T-cell (primary cell): ENCODE measurements at regions not wholly inside any gene's neighbourhood (a gene's known extent, or its start where the extent isn't known, plus 50 kb on each side); places are given as distances from the start of the nearest gene placed in this dataset.

Source experiments
- ATAC-seq, 4 experiments: fragments of 200-7000 bp in 3 of 4; fragments of 150-1000 bp in 1 of 4; cut with Tn5 transposase; replicated peaks in 1 of 4; 1 replicate in 3 of 4; 2 replicates in 1 of 4; pipeline ENCODE4 v1.10.0; 2021; ENCODE audit warnings: moderate library complexity in 3 of 4, mild to moderate bottlenecking in 2 of 4, moderate number of reproducible peaks in 1 of 4
- CTCF ChIA-PET, 2 donors: fragments of 300-600 bp; sonication (Branson Sonifier 250); formaldehyde crosslinking; loops; one replicate each; lab custom pipeline; 2022; ENCODE audit warnings: antibody characterized with exemption in 2 of 2; lab: Charles Lee
- POLR2A ChIA-PET, 2 donors: fragments of 300-600 bp; sonication (Branson Sonifier 250); formaldehyde crosslinking; loops; one replicate each; lab custom pipeline; 2022; ENCODE audit warnings: antibody characterized with exemption in 2 of 2; lab: Charles Lee
- DNase-seq, 35 experiments: peaks; one replicate each; pipeline versions ENCODE4 v3.0.0 to v3.0.0-alpha.2; 2013 to 2023
- H3K27ac ChIP-seq: one replicate; pipeline ENCODE4 v1.5.1; 2013; ENCODE audit warnings: low read length
- H3K27me3 ChIP-seq, 2 experiments: replicated peaks in 1 of 2; 1 replicate in 1 of 2; 2 replicates in 1 of 2; pipeline versions ENCODE4 v1.6.1 to v1.7.0; 2013; ENCODE audit warnings: low read length in 1 of 2, mixed read lengths in 1 of 2; ENCODE audit not compliant: control insufficient read depth in 2 of 2, insufficient read depth in 2 of 2; ENCODE audit errors: extremely low read depth in 1 of 2
- H3K36me3 ChIP-seq, 2 donors: 1 replicate in 1 of 2; 2 replicates in 1 of 2; pipeline versions ENCODE4 v1.6.1 to v1.7.0; 2013; ENCODE audit warnings: low read length in 1 of 2; ENCODE audit not compliant: control insufficient read depth in 2 of 2, insufficient read depth in 1 of 2; ENCODE audit errors: extremely low read depth in 1 of 2
- H3K4me1 ChIP-seq, 2 experiments: 1 replicate in 1 of 2; 2 replicates in 1 of 2; pipeline versions ENCODE4 v1.6.1 to v1.7.0; 2013; ENCODE audit warnings: low read length in 2 of 2, mixed read lengths in 1 of 2; ENCODE audit not compliant: insufficient read depth in 2 of 2, control insufficient read depth in 1 of 2; ENCODE audit errors: extremely low read depth in 1 of 2
- H3K4me3 ChIP-seq, 2 donors: 1 replicate in 1 of 2; 2 replicates in 1 of 2; pipeline versions ENCODE4 v1.5.1 to v1.7.0; 2013; ENCODE audit warnings: mild to moderate bottlenecking in 2 of 2, low read length in 1 of 2, moderate library complexity in 1 of 2; ENCODE audit not compliant: control insufficient read depth in 1 of 2; ENCODE audit errors: extremely low read depth in 1 of 2
- H3K9me3 ChIP-seq: 2 replicates; pipeline ENCODE4 v1.7.0; 2013
- H3K27ac Mint-ChIP-seq, 2 donors: one replicate each; pipeline ENCODE4 v1.8.0; 2020 to 2021; ENCODE audit warnings: mild to moderate bottlenecking in 2 of 2, mixed read lengths in 2 of 2
- H3K27me3 Mint-ChIP-seq, 2 donors: one replicate each; pipeline ENCODE4 v1.8.0; 2021 to 2022; ENCODE audit warnings: mixed read lengths in 2 of 2
- H3K36me3 Mint-ChIP-seq: one replicate; pipeline ENCODE4 v1.8.0; 2021; ENCODE audit warnings: mixed read lengths
- H3K4me1 Mint-ChIP-seq, 3 donors: one replicate each; pipeline ENCODE4 v1.8.0; 2020 to 2022; ENCODE audit warnings: mixed read lengths in 3 of 3, mild to moderate bottlenecking in 1 of 3
- H3K4me3 Mint-ChIP-seq, 3 donors: one replicate each; pipeline ENCODE4 v1.8.0; 2020 to 2022; ENCODE audit warnings: mild to moderate bottlenecking in 3 of 3, mixed read lengths in 3 of 3, moderate library complexity in 3 of 3
- H3K9me3 Mint-ChIP-seq, 3 donors: one replicate each; pipeline ENCODE4 v1.8.0; 2020 to 2022; ENCODE audit warnings: mixed read lengths in 3 of 3
- WGBS: methylation state at CpG from one replicate; pipeline ENCODE4 v1.1.5; 2013; ENCODE audit warnings: missing lambda C conversion rate; ENCODE audit not compliant: insufficient coverage; 5-methylcytosine and 5-hydroxymethylcytosine counted together

DNA sequence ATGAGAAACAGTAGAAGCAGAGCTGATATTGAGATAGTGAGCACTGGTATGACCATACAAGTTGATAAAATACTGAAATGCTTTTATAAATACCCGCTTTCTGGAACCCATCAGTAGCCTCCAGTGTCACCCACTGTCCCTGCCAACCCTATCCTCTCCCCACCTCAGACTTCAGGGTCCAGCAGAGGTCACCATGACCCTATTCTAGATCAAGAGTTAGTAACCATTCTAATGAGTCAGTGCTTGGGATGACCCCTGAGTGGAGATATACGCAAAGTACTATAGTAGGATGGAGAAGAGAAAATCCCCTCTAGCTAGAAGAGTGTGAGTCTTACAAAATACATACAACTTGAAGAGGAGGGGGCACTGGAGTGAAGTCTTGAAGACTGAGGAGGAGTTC, 297.9 kb upstream of the BRINP1 start:
- ChIA-PET POLR2A (no interaction called here), CTCF (no interaction called here)
- Histone ChIP-seq H3K36me3 (no peaks in the 10 kb centered on the region), H3K9me3 (no peaks in the 10 kb centered on the region), H3K4me1 (no peaks in the 10 kb centered on the region), H3K27ac (no peak overlapping the region), H3K4me3 (no peak overlapping the region), H3K27me3 (no peaks in the 10 kb centered on the region)
- Mint-ChIP-seq H3K4me3 (no peak overlapping the region), H3K27ac (no peak overlapping the region), H3K27me3 (no peaks in the 10 kb centered on the region), H3K4me1 (no peaks in the 10 kb centered on the region), H3K9me3 (peaks cover 0 to 18% (median 0%) of the 10 kb centered on the region in 3 donors), H3K36me3 (no peaks in the 10 kb centered on the region)
- no peak for ATAC-seq
- no CpG with 5 or more reads among the region's 2 CpGs for WGBS
- no peak for DNase-seq

GRCh38 chr9:119662329-119662728, 293.1 kb upstream of the BRINP1 start:
- no peaks in the 10 kb centered on the region for H3K4me1 Mint-ChIP-seq
- ChIA-PET POLR2A (no interaction called here), CTCF (no interaction called here)
- H3K9me3 Mint-ChIP-seq: peaks cover 0 to 15% (median 0%) of the 10 kb centered on the region in 3 donors
- Histone ChIP-seq H3K36me3 (no peaks in the 10 kb centered on the region), H3K4me1 (no peaks in the 10 kb centered on the region), H3K4me3 (no peak overlapping the region), H3K9me3 (no peaks in the 10 kb centered on the region), H3K27ac (no peak overlapping the region), H3K27me3 (no peaks in the 10 kb centered on the region)
- 60% methylated on average over 2 of the region's 4 CpGs for WGBS
- ATAC-seq (no peak), DNase-seq (no peak)
- H3K27me3 Mint-ChIP-seq: no peaks in the 10 kb centered on the region
- H3K4me3 Mint-ChIP-seq: no peak overlapping the region
- H3K36me3 Mint-ChIP-seq: no peaks in the 10 kb centered on the region
- no peak overlapping the region for H3K27ac Mint-ChIP-seq

GRCh38 chr9:119652931-119653330, 283.7 kb upstream of the BRINP1 start:
- H3K36me3 Mint-ChIP-seq: no peaks in the 10 kb centered on the region
- H3K4me3 ChIP-seq: no peak overlapping the region
- POLR2A ChIA-PET: no interaction called here
- DNase-seq (no peak), ATAC-seq (no peak)
- peaks cover 0 to 8% (median 0%) of the 10 kb centered on the region in 3 donors for H3K9me3 Mint-ChIP-seq
- H3K27me3 ChIP-seq: no peaks in the 10 kb centered on the region
- no peak overlapping the region for H3K27ac Mint-ChIP-seq
- H3K36me3 ChIP-seq: no peaks in the 10 kb centered on the region
- H3K27me3 Mint-ChIP-seq: peaks cover 0 to 1% of the 10 kb centered on the region in 2 donors
- H3K9me3 ChIP-seq: no peaks in the 10 kb centered on the region
- no CpG with 5 or more reads among the region's 5 CpGs for WGBS
- no peak overlapping the region for H3K4me3 Mint-ChIP-seq
- no peaks in the 10 kb centered on the region for H3K4me1 ChIP-seq
- CTCF ChIA-PET: no interaction called here
- no peak overlapping the region for H3K27ac ChIP-seq
- H3K4me1 Mint-ChIP-seq: no peaks in the 10 kb centered on the region

DNA sequence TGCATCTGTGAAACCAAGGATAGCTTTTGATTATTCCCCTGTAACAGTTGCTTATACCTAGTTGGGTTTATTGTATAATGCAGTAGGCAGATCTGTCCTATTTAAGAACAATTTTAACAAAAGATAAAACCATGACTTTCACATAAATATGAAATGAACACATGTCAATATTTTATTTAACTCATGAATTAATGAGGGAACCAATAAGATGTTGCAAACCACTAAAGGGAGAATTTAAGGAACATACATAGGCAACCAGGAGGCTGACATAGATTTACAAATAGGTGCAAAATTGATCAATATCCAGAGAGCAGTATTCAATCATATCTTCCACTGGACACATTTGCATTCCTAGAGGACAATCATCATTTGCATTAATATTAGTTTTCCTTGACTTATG, 280.0 kb upstream of the BRINP1 start:
- Histone ChIP-seq H3K27me3 (no peaks in the 10 kb centered on the region), H3K36me3 (no peaks in the 10 kb centered on the region), H3K4me1 (no peaks in the 10 kb centered on the region), H3K4me3 (no peak overlapping the region), H3K27ac (no peak overlapping the region), H3K9me3 (no peaks in the 10 kb centered on the region)
- ChIA-PET POLR2A (no interaction called here), CTCF (no interaction called here)
- DNase-seq (no peak), ATAC-seq (no peak)
- Mint-ChIP-seq H3K27ac (no peak overlapping the region), H3K36me3 (no peaks in the 10 kb centered on the region), H3K4me3 (no peak overlapping the region), H3K9me3 (peaks cover 2 to 12% (median 10%) of the 10 kb centered on the region in 3 donors), H3K4me1 (no peaks in the 10 kb centered on the region), H3K27me3 (peaks cover 0 to 1% of the 10 kb centered on the region in 2 donors)

- Histone ChIP-seq H3K4me1 (no peaks in the 10 kb centered on the region), H3K27me3 (no peaks in the 10 kb centered on the region), H3K27ac (no peak overlapping the region), H3K36me3 (no peaks in the 10 kb centered on the region), H3K9me3 (no peaks in the 10 kb centered on the region), H3K4me3 (no peak overlapping the region)
- CTCF ChIA-PET: interaction anchor here in 1 of 2 donors (0.6 kb wide), 1 partner anchor 18 kb away, joined by 3 read pairs; no protein-coding TSS in a partner anchor
- H3K36me3 Mint-ChIP-seq: no peaks in the 10 kb centered on the region
- no peaks in the 10 kb centered on the region for H3K27me3 Mint-ChIP-seq
- no peak overlapping the region for H3K4me3 Mint-ChIP-seq
- WGBS: 86% methylated on average over 8 of the region's 12 CpGs
- POLR2A ChIA-PET: no interaction called here
- no peak overlapping the region for H3K27ac Mint-ChIP-seq
- no peaks in the 10 kb centered on the region for H3K4me1 Mint-ChIP-seq
- no peak for DNase-seq
- peaks cover 11 to 23% (median 20%) of the 10 kb centered on the region in 3 donors for H3K9me3 Mint-ChIP-seq
- ATAC-seq: no peak
Observed at GRCh38 chr9:119639287-119639955, 270.2 kb upstream of the BRINP1 start.

- H3K9me3 ChIP-seq: no peaks in the 10 kb centered on the region
- ATAC-seq (no peak), DNase-seq (no peak)
- 65% methylated on average over 7 of the region's 8 CpGs for WGBS
- H3K36me3 Mint-ChIP-seq: no peaks in the 10 kb centered on the region
- no peaks in the 10 kb centered on the region for H3K36me3 ChIP-seq
- no peak overlapping the region for H3K27ac Mint-ChIP-seq
- H3K4me1 Mint-ChIP-seq: no peaks in the 10 kb centered on the region
- H3K4me1 ChIP-seq: no peaks in the 10 kb centered on the region
- H3K4me3 ChIP-seq: no peak overlapping the region
- H3K9me3 Mint-ChIP-seq: peaks cover 11 to 23% (median 18%) of the 10 kb centered on the region in 3 donors
- CTCF ChIA-PET: no interaction called here
- H3K27me3 Mint-ChIP-seq: no peaks in the 10 kb centered on the region
- H3K4me3 Mint-ChIP-seq: no peak overlapping the region
- POLR2A ChIA-PET: no interaction called here
- H3K27me3 ChIP-seq: no peaks in the 10 kb centered on the region
- no peak overlapping the region for H3K27ac ChIP-seq
Observed at GRCh38 chr9:119634006-119634405, 264.8 kb upstream of the BRINP1 start.

GRCh38 chr9:119611565-119611964, 242.3 kb upstream of the BRINP1 start:
- peaks cover 0 to 12% (median 9%) of the 10 kb centered on the region in 3 donors for H3K9me3 Mint-ChIP-seq
- CTCF ChIA-PET: no interaction called here
- Histone ChIP-seq H3K9me3 (no peaks in the 10 kb centered on the region), H3K27me3 (no peaks in the 10 kb centered on the region), H3K27ac (no peak overlapping the region), H3K36me3 (no peaks in the 10 kb centered on the region), H3K4me1 (no peaks in the 10 kb centered on the region), H3K4me3 (no peak overlapping the region)
- no peak for DNase-seq
- no peaks in the 10 kb centered on the region for H3K4me1 Mint-ChIP-seq
- POLR2A ChIA-PET: no interaction called here
- H3K27me3 Mint-ChIP-seq: no peaks in the 10 kb centered on the region
- no peak overlapping the region for H3K27ac Mint-ChIP-seq
- no CpG with 5 or more reads among the region's 1 CpG for WGBS
- no peaks in the 10 kb centered on the region for H3K36me3 Mint-ChIP-seq
- no peak for ATAC-seq
- no peak overlapping the region for H3K4me3 Mint-ChIP-seq
